GM12865 (cell line): ENCODE measurements at regions not wholly inside any gene's neighbourhood (a gene's known extent, or its start where the extent isn't known, plus 50 kb on each side); places are given as distances from the start of the nearest gene placed in this dataset.
"Not testable (repeated sequence)": the region's sequence is repeated elsewhere in the genome, so short reads cannot be mapped to it uniquely, and the experiment has no call there.

Source experiments
- DNase-seq: peaks from one replicate; pipeline ENCODE4 v3.0.0; 2010; ENCODE audit warnings: low read depth
- H3K4me3 ChIP-seq: 2 replicates; pipeline ENCODE4 v1.5.1; 2011; ENCODE audit warnings: mild to moderate bottlenecking, low read depth, low read length, control low read depth
- CTCF ChIP-seq: IDR thresholded peaks from 2 replicates; pipeline ENCODE4 v1.5.1; 2011; ENCODE audit warnings: low read length, control low read depth, low read depth, inconsistent platforms; ENCODE audit not compliant: insufficient read depth; ENCODE audit errors: missing control alignments

DNA sequence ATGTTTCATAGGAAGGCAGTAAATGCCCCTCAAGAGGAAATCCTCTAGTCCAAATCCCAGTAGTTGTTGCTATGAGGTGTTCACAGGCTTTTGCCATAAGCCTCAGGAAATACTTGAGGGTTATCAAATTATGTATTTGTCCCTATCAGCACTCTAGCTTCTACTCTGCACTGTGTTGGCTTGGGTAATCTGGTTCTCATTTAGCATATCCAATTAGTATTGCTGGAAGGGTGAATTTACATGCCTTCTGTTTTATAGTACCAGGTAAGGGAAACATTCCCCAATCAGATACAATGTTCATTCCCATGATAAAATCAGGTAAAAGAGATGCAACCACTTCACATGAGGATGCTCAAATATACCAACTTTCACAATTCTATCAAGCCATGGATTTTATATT lies 211.2 kb downstream of the S1PR1 start:
- no peak for TF ChIP-seq CTCF
- no peak overlapping the region; the same call in 1 of the 2 replicates for H3K4me3 ChIP-seq
- no peak for DNase-seq

- not testable (repeated sequence) for H3K4me3 ChIP-seq, DNase-seq
These were observed 213.9 kb downstream of the S1PR1 start for GRCh38 chr1:101450691-101451090.

- no peak for TF ChIP-seq CTCF
- no peak overlapping the region for H3K4me3 ChIP-seq
- DNase-seq, result peak; percentile 85
These were observed 215.1 kb downstream of the S1PR1 start for GRCh38 chr1:101451888-101452287.

DNA sequence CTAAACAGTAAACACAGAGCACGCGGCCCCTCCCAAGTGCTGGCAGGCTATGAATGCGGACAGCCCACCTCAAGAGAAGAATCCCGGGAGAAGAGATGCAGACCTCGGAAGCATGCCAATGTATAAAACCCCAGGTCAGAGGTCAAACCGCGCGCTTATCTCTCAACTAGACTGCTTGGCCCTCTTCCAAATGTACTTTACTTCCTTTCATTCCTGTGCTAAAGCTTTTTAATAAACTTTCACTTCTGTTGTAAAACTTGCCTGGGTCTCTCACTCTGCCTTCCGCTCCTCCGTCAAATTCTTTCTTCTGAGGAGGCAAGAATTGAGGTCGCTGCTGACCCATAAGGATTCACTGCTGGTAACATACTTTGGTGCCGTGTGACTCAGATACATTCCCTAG lies 216.0 kb downstream of the S1PR1 start:
- H3K4me3 ChIP-seq, result no peak overlapping the region
- DNase-seq, result no peak
- TF ChIP-seq CTCF, result no peak

DNA sequence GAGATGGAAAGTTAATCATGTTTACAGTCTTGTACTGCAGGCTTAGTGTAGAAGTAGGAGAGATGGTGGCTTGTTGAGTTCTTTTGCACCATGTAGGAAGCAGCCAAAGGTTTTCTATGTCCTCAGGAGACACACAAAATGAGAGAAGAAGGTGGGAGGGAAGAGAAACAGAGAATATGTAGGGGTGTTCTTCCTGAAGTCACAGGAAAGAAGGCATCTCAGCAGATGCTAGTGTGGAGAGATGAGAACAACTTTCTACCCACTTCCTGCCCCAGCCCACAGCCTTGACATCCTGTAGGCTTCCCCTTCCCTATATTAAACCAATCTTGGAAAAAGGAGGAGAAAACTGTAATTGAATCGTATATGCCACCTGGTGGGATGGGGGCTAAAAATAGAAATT lies 217.0 kb downstream of the S1PR1 start:
- H3K4me3 ChIP-seq, result no peak overlapping the region
- TF ChIP-seq CTCF, result no peak
- DNase-seq, result peak; percentile 63

GRCh38 chr1:101455166-101455565 lies 218.3 kb downstream of the S1PR1 start:
- peak; percentile 39 for DNase-seq
- no peak overlapping the region for H3K4me3 ChIP-seq
- TF ChIP-seq CTCF, result peak; percentile 18

GRCh38 chr1:101460739-101461138 lies 223.9 kb downstream of the S1PR1 start:
- no peak for DNase-seq
- no peak for TF ChIP-seq CTCF
- no peak overlapping the region for H3K4me3 ChIP-seq
